NK-92 treated with Interleukin-12 subunit alpha and Interleukin-12 subunit beta, amount 100 ng/mL, for 24 hours (cell line): ENCODE measurements at regions not wholly inside any gene's neighbourhood (a gene's known extent, or its start where the extent isn't known, plus 50 kb on each side); places are given as distances from the start of the nearest gene placed in this dataset.

ENCODE experiments used
- DNase-seq: peaks from one replicate; lab custom pipeline; 2025; lab: John Stamatoyannopoulos, UW

- DNase-seq = no peak
These were observed 70.3 kb upstream of the MIR17HG start for GRCh38 chr13:91277013-91277676.

DNA sequence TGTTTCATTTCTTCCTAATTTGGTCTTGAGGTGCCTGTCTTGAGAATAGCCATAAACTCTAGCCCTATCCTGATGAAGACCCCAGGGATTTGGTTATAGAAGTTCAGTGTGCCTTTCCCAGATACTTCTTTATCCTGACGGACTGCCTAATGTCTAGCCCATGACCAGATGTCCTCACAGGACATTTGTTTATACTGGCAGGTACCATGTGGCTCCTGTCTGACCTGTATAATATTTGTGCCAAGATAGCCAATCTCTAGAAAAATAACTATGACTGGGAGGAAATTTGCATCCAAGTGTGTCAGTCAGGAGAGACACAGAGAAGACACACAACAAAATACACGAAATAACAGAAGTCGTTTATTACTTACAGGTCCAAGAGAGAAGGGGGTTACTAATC, 69.2 kb upstream of the MIR17HG start:
- no peak for DNase-seq

GRCh38 chr13:91278888-91279287, 68.6 kb upstream of the MIR17HG start:
- DNase-seq = no peak

- DNase-seq = no peak
These were observed 66.7 kb upstream of the MIR17HG start for GRCh38 chr13:91280801-91281200.

DNA sequence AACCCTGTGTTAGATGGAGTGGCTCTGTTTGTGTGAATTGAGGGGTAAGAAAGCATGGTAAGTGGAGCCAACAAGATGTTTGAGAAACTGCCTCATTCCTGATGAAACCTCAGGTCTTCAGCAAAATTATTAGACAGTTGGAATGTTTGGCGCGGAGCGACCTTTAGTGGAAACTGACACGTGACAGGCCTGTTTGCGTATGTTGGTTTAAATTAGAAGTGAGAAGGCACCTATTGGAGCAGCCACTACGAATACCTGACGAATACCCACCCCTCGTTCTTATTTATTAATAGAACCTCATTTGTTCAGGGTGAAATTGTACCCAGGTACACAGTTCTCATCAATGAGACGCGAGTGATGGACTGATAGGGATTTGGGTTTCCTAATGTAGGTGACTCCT, 63.2 kb upstream of the MIR17HG start:
- no peak for DNase-seq

DNA sequence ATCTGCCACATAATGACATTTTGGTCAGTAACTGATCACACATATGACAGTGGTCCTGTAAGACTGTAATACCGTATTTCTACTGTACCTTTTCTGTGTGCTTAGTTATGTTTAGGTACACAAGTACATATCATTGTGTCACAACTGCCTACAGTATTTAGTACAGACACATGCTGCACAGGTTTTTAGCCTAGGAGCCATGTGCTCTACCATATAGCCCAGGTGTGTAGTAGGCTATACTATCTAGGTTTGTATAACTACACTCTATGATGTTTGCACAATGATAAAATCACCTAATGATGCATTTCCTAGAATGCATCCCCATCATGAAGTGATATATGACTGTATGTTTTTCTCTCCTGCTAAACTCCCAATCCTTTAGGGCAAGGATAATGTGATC, 61.2 kb upstream of the MIR17HG start:
- no peak for DNase-seq

- DNase-seq = no peak
These were observed 56.4 kb upstream of the MIR17HG start for GRCh38 chr13:91291078-91291477.

GRCh38 chr13:91292630-91293221, 54.8 kb upstream of the MIR17HG start:
- DNase-seq = no peak

DNA sequence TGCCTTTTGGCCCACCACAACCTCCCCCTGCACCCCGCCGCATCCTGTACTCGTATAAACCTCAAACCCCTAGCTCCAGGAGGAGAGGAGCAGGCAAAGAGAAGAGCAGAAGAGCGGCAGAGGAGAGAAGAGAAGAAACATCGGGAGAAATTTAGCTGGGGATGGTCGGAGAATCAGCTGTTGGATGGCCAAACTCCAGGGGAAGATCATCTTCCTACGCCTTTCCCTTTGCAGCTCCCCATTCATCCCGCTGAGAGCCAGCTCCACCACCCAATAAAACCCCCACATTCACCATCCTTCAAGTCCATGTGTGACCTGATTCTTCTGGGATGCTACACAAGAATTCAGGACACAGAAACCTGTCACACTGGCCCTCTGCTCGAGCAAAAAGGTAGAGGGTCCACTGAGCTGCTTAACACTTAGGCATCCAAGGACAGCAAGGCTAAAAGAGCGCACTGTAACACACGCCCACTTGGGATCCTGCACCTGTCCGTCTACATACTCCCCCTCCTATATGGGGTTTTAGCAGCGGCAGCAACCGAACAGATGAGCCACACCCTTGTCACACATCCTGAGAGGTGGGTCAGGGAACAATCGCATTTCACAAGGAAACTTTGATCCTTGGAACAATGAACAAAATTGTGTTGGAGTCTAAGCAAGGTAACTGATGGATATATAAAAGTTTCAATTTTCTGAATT, 51.6 kb upstream of the MIR17HG start:
- DNase-seq = no peak

DNA sequence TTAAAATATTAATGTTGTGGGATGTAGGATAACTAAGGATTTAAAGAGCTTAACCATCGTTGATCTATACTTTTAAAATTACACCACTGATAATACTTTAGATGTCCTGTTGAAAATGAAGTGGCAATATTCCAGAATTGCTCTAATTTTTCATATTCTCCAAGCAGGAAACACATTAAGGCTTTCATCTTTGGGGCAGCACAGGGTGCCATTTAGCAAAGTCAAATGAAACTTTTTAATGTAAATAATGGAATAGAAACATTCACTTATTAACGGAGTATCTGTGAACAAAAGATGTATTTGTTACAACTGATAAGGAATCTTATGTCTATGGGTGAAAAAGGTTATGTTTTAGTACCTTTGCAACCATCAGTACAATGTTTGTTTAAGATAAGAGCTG, 50.0 kb upstream of the MIR17HG start:
- DNase-seq = no peak
